ENCODE measurements at regions not wholly inside any gene's neighbourhood (a gene's known extent, or its start where the extent isn't known, plus 50 kb on each side); places are given as distances from the start of the nearest gene placed in this dataset.
A peak's percentile ranks its signal among the peaks of the same experiment; 100 is the strongest.

DNA sequence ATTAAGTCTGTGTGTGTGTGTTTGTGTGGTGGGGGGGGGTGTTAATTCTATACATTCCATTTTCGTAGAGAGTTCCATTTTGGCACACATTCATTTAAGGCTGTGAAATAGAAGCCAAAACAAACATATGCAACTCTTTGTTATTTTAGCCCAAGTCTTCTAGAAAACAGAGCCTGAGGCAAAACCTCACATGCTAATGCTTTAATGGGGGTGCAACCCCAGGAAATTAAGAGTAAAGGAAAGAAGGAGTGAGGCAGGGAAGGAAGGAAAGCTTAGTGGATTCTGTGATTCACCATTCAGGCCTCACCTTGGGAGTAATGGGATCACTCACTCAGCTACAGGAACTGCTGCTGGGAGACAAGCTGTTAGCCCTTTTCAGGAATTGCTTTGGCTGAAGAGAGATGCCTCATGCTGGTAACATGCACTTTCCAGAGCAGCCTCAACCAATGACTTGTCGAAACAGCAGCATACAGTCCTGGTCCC is 73.0 kb upstream of the CTTNBP2 start:
- Histone ChIP-seq H3K4me1 (ENCODE audit: low read length) (peaks cover 2% of the 10 kb centered on the region), H2AFZ (ENCODE audit: low read length) (no peak overlapping the region), H4K20me1 (ENCODE audit: insufficient read depth, low read length) (no peaks in the 10 kb centered on the region), H3K9me2 (replicated peaks; ENCODE audit: insufficient read depth, low read length) (no peaks in the 10 kb centered on the region), H3K9ac (ENCODE audit: low read length) (no peak overlapping the region), H3K27ac (ENCODE audit: low read length) (no peak overlapping the region), H3K79me2 (ENCODE audit: low read length) (no peaks in the 10 kb centered on the region), H3F3A (ENCODE audit: insufficient read depth, low read length) (no peaks in the 10 kb centered on the region), H3K4me2 (ENCODE audit: low read depth, low read length) (no peak overlapping the region), H3K4me3 (ENCODE audit: low read length) (no peak overlapping the region), H3K9me3 (replicated peaks; ENCODE audit: insufficient read depth, low read length) (no peaks in the 10 kb centered on the region), H3K27me3 (replicated peaks; ENCODE audit: insufficient read depth, low read length) (no peaks in the 10 kb centered on the region), H3K36me3 (replicated peaks; ENCODE audit: insufficient read depth, low read length) (no peaks in the 10 kb centered on the region)
- no peak for DNase-seq
- TF ChIP-seq, protein P1, sequence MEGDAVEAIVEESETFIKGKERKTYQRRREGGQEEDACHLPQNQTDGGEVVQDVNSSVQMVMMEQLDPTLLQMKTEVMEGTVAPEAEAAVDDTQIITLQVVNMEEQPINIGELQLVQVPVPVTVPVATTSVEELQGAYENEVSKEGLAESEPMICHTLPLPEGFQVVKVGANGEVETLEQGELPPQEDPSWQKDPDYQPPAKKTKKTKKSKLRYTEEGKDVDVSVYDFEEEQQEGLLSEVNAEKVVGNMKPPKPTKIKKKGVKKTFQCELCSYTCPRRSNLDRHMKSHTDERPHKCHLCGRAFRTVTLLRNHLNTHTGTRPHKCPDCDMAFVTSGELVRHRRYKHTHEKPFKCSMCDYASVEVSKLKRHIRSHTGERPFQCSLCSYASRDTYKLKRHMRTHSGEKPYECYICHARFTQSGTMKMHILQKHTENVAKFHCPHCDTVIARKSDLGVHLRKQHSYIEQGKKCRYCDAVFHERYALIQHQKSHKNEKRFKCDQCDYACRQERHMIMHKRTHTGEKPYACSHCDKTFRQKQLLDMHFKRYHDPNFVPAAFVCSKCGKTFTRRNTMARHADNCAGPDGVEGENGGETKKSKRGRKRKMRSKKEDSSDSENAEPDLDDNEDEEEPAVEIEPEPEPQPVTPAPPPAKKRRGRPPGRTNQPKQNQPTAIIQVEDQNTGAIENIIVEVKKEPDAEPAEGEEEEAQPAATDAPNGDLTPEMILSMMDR (IDR thresholded peaks at IDR 0.05; ENCODE audit: low read length) = no peak
- TF ChIP-seq EZH2 (optimal IDR thresholded peaks at IDR 0.05; ENCODE audit: low read depth, low read length) (no peak), EZH2phosphoT487 (IDR thresholded peaks at IDR 0.05; ENCODE audit: low read length) (no peak)

GRCh38 chr7:117949232-117949631 is 76.0 kb upstream of the CTTNBP2 start:
- Histone ChIP-seq H3F3A (ENCODE audit: insufficient read depth, low read length) (no peaks in the 10 kb centered on the region), H3K27ac (ENCODE audit: low read length) (no peak overlapping the region), H3K79me2 (ENCODE audit: low read length) (no peaks in the 10 kb centered on the region), H3K4me3 (ENCODE audit: low read length) (no peak overlapping the region), H3K4me2 (ENCODE audit: low read depth, low read length) (no peak overlapping the region), H3K4me1 (ENCODE audit: low read length) (no peaks in the 10 kb centered on the region), H3K9ac (ENCODE audit: low read length) (no peak overlapping the region), H3K9me2 (replicated peaks; ENCODE audit: insufficient read depth, low read length) (no peaks in the 10 kb centered on the region), H4K20me1 (ENCODE audit: insufficient read depth, low read length) (no peaks in the 10 kb centered on the region), H3K27me3 (replicated peaks; ENCODE audit: insufficient read depth, low read length) (no peaks in the 10 kb centered on the region), H2AFZ (ENCODE audit: low read length) (no peak overlapping the region), H3K36me3 (replicated peaks; ENCODE audit: insufficient read depth, low read length) (no peaks in the 10 kb centered on the region), H3K9me3 (replicated peaks; ENCODE audit: insufficient read depth, low read length) (no peaks in the 10 kb centered on the region)
- TF ChIP-seq, protein P1 (IDR thresholded peaks at IDR 0.05; ENCODE audit: low read length) = peak; percentile 16; the same call in 1 of the 2 replicates
- TF ChIP-seq EZH2phosphoT487 (IDR thresholded peaks at IDR 0.05; ENCODE audit: low read length) (no peak), EZH2 (optimal IDR thresholded peaks at IDR 0.05; ENCODE audit: low read depth, low read length) (no peak)
- no peak for DNase-seq

DNA sequence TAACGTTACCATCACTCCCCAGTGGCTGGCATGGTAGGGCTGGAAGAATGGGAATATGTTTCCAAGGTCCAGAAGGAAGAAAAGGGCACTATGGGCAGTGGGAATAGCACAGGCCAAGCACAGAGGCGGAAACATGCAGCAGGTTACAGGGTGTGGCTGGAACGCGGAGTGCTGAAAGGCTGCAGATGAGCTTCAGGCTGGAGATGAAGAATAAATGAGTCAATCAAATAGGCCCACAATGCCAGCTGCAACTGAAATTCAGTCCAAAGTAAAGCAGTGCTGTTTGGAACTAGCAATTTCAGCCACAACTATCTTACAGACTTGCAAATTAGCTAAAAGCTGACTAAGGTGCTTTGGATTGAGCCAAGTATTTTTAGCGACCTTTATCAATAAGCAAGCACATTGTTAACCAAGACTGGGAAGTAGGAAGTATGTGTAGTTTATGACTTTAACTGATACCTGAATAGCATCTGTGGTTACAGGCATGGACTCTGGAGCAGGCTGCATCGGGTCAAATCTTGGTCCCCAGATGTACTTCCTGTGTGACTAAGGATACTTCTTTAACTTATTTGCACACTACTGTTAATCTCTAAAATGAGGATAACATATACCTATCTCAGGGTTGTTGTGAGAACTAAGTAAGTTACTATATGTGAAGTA is 77.5 kb upstream of the CTTNBP2 start:
- H2AFZ ChIP-seq (ENCODE audit: low read length) = no peak overlapping the region
- peak; percentile 33 for DNase-seq

More for the DNA sequence above, 77.5 kb upstream of the CTTNBP2 start:
- Histone ChIP-seq H3K4me3 (ENCODE audit: low read length) (no peak overlapping the region), H3K9me2 (replicated peaks; ENCODE audit: insufficient read depth, low read length) (no peaks in the 10 kb centered on the region), H3K9me3 (replicated peaks; ENCODE audit: insufficient read depth, low read length) (no peaks in the 10 kb centered on the region), H3K27me3 (replicated peaks; ENCODE audit: insufficient read depth, low read length) (no peaks in the 10 kb centered on the region), H3K36me3 (replicated peaks; ENCODE audit: insufficient read depth, low read length) (no peaks in the 10 kb centered on the region), H3K4me1 (ENCODE audit: low read length) (no peaks in the 10 kb centered on the region), H4K20me1 (ENCODE audit: insufficient read depth, low read length) (no peaks in the 10 kb centered on the region), H3K4me2 (ENCODE audit: low read depth, low read length) (no peak overlapping the region), H3F3A (ENCODE audit: insufficient read depth, low read length) (no peaks in the 10 kb centered on the region), H3K9ac (ENCODE audit: low read length) (no peak overlapping the region), H3K79me2 (ENCODE audit: low read length) (no peaks in the 10 kb centered on the region), H3K27ac (ENCODE audit: low read length) (no peak overlapping the region)
- TF ChIP-seq EZH2phosphoT487 (IDR thresholded peaks at IDR 0.05; ENCODE audit: low read length) (no peak), EZH2 (optimal IDR thresholded peaks at IDR 0.05; ENCODE audit: low read depth, low read length) (no peak)
- TF ChIP-seq, protein P1 (IDR thresholded peaks at IDR 0.05; ENCODE audit: low read length) = no peak

Data from MM.1S (cell line).